ENCODE measurements at regions not wholly inside any gene's neighbourhood (a gene's known extent, or its start where the extent isn't known, plus 50 kb on each side); places are given as distances from the start of the nearest gene placed in this dataset.

GRCh38 chr11:104522123-104522522, 358.2 kb upstream of the PDGFD start:
- DNase-seq, result no peak

GRCh38 chr11:104510169-104510568, 346.2 kb upstream of the PDGFD start:
- no peak for DNase-seq

- DNase-seq, result no peak
Observed at GRCh38 chr11:104490182-104490581, 326.2 kb upstream of the PDGFD start.

DNA sequence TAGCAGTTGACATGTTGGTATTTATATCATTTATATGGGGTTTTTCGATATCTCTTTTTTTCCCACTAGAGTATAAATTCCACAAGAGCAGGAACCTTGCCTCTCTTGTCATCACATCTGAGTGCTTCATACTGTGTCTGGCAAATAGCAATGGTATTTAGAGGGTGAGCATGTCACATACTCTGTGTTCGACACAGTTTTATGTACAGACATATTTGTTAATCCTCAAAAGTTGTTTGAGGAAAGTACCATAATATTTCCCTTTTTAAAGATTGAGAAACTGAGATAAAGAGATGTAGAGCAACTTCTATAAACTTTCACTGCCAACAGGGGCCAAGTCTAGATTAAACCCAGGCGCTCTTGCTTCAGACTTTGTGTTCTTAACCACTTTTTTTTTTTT, 324.6 kb upstream of the PDGFD start:
- DNase-seq, result no peak

DNA sequence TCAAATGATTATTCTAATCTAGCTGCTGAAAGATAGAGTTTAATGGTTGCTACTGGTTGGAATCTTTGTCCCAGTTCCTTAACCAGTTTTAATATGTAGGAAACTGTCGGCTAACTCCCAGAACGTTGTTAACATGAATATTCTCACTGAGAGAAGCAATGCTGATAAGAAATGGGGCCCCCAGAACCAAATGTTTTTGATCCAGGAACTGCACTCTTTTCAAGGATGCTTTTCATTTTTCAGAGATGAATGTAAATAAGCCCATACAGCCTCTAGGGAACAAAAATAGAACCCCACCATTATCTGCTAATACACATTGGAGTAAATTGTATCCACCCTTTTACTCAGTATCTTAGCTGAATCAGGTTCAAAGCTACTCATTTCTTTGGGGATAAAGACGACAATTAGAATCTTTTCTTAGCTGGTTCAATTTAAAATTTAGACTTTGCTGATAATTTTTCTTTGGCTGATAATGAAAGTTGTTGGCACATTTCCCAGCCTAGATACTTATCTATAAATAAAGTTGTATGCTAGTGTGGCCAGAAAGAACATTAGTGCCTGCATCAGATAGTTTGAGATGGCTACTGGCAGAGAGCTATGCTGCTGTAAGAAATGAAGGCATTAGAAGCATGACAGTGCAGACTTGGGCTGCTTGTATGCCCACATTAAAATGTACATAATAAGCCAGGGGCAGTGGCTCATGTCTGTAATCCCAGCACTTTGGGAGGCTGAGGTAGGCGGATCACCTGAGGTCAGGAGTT, 323.3 kb upstream of the PDGFD start:
- no peak for DNase-seq

GRCh38 chr11:104484804-104485554, 321.0 kb upstream of the PDGFD start:
- no peak for DNase-seq

GRCh38 chr11:104476898-104477297, 313.0 kb upstream of the PDGFD start:
- DNase-seq, result no peak

DNA sequence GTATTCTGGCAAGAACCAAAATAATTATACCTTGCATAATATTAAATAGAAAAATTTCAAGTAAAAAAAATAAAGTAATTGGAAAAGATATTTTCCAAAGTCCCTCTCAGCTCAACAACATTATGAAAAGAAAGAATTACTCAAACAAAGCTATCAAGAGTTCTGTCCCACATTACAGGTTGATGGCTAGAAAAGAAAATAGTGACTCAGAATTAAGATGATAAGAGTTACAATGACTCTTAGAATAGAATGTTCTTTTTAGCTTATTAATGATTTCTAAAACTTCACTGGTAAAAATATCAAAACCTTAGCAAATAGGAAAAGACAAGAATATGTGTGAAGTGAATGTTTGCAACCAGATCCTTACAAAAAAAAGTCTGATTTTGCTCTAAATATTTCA, 312.5 kb upstream of the PDGFD start:
- no peak for DNase-seq

DNA sequence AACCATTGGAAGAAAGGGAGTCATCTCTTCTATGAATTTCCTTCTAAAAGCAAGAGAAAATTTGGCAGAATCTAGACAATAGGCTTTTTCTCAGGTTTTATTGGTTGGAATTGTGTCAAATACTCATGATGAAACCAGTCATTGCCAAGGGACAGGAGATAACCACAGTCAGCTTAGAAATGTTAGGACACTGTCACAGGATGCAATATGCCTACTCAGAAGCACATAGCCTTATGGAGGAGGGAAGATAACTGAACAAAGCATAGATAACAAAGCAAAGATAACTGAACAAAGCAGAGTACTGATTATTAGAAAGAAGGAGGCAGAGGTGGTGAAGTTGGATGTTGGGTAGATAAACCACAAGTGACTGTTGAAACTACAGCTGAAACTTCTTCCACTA, 303.5 kb upstream of the PDGFD start:
- DNase-seq, result no peak

GRCh38 chr11:104465321-104465720, 301.4 kb upstream of the PDGFD start:
- DNase-seq, result no peak

- peak; percentile 34 for DNase-seq
Observed at GRCh38 chr11:104464691-104465090, 300.7 kb upstream of the PDGFD start.

DNA sequence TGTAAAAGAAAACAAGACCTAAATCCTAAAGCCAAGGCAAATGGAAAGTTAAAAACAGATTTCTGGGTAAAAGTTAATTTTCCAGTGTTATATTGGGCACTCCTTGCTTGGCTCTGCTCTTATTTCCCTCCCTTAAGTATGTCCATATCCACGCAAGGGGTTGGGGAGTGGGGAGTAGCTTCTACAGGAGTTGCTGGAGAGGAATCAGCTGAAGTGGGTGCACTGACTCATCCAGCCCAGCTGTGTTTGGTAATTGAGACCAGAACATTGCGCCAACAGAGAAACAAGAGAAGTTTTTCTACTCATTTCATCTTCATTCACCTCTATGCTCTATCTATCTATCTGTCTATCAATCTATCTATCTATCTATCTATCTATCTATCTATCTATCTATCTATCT, 298.4 kb upstream of the PDGFD start:
- DNase-seq, result peak; percentile 23

DNA sequence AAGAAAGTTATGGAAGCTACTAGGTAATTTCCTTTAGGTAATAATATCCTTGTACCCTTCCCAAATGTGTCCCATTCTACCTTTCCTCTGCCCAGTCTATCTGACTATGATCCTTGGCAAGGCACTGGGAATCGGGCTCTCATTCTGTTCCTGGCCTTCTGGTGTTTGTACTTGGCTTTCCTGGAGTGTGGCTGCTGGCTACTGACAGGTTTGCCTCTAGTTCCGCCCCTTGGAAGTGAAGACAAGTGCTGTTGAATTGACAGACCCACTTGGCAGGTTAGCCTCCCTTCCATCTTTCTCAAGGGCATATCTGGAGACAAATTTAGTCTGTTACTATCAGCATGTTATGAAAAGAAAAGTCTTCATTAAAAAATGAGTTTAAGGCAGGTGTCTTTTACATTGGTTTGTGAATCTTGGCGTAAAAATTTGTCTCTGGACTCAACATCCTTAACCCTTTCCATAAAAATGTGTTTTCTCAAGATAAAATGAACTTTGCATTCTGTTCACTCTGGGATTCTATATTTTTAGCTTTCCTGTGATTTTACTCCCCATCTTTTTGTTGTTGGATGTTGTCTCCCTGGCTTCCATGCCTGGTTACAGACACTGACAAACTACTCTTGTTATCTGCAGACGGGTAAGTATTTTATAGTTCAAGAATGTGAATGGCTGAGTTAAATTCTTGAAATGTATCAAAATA, 287.4 kb upstream of the PDGFD start:
- peak; percentile 37 for DNase-seq

DNA sequence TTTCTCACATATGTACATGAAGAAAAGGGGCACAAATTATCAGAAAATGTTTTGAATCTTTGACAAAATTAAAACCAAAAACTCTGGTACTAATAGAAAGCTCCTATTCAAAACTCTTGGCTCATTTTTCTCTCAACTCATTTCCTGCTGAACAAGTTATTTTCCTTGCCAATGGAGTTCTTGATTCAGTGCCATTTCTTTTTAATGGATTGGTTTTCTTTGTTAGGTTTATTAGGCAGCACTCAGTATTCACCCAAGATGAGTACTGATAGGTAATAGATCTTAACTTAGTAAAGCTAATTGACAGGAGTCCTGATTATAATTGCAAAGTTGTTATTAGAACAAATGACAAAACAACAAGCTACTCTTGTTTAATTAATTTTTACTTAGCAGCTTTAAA, 279.4 kb upstream of the PDGFD start:
- no peak for DNase-seq

DNA sequence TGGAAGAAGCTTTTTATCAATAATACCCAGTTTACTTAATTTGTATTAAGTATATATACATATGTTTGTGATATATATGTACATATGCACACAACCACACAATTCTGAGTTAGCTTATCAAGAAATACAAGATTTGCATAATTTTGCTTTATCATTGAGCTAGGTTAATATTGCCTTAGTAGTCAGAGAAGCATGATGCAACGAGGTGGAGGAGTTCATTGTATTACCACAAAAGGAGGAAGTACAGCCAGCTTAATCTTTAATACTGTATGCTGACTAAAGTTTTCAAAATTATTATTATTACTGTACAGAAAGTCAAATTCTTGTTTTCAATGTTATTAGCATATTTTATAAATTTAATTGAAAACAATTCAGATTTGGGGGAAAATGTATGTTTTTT, 278.4 kb upstream of the PDGFD start:
- DNase-seq, result no peak

- no peak for DNase-seq
Observed at GRCh38 chr11:104435494-104435893, 271.5 kb upstream of the PDGFD start.

DNA sequence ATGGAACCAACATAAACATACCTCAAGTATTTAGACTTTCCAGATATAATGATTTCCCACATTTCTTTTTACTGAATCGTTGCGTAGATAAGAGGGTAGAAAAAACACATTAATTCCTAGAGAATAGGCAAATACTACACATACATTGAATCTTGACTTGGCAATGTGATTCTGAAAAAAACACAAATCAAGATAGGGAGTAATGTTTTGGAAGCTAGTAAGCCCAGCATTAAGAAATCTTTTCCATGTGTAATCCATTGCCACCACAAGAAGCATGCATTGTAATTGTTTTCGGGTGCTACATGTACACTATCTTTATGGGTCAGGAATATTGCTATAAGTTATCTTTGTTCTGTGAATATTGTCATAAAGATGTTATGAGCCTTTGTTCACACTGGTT, 269.8 kb upstream of the PDGFD start:
- no peak for DNase-seq

DNA sequence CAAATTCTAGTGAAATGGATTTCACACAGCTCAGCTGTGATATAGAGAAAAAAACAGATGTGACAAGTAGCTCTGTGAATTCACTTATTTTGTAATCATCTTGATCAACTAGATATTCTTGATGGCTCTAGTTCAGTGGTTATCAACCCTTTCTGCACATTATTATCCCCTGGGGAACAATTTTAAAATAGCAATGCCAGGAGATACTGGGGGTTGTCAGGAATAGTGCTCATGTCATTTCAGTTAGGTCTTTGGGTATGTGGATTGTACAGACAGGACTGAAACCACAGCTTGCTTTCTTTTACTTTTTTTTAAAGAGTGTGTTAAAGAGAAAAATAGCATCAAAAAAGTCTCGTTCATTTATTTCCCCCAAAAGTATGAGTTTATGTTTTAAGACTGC, 269.0 kb upstream of the PDGFD start:
- DNase-seq, result no peak

DNA sequence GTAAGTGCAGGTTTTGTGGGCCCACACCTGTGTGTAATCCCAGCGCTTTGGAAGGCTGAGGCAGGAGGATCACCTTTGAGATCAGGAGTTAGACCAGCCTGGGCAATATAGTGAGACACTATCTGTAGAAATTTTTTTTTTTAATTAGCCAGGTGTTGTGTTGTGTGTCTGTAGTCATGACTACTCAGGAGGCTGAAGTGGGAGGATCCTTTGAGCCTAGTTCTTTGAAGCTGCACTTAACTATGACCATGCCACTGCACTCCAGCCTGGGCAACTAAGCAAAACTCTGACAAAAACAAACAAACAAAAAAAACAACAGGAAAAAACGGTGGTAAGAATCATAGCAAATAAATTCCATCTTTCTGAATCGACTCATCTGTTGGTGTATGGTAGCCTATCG, 268.6 kb upstream of the PDGFD start:
- no peak for DNase-seq

- DNase-seq, result no peak
Observed at GRCh38 chr11:104422324-104422944, 258.5 kb upstream of the PDGFD start.

DNA sequence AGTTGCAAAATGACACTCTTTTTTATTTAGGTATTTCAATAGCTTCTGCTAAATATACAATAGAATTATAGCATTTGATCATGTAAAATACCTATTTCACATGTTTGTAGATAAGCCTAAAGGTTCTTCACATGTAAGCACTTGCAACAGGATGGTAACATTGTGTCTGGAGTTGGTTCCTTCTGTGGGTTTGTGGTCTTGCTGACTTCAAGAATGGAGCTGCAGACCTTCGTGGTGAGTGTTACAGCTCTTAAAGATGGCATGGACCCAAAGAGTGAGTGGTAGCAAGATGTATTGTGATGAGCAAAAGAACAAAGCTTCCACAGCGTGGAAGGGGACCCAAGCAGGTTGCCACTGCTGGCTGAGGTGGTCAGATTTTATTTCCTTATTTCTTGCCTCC, 246.4 kb upstream of the PDGFD start:
- DNase-seq, result no peak

- DNase-seq, result no peak
Observed at GRCh38 chr11:104408630-104409029, 244.7 kb upstream of the PDGFD start.

- no peak for DNase-seq
Observed at GRCh38 chr11:104405277-104405676, 241.3 kb upstream of the PDGFD start.
